Loucy (cell line): ENCODE measurements at regions not wholly inside any gene's neighbourhood (a gene's known extent, or its start where the extent isn't known, plus 50 kb on each side); places are given as distances from the start of the nearest gene placed in this dataset.

Experiments
- H2AFZ ChIP-seq: fragments of 200-600 bp; sonication (generic); 2 replicates; pipeline ENCODE4 v1.6.0; 2016; ENCODE audit warnings: antibody characterized with exemption, mild to moderate bottlenecking, low read length, moderate library complexity
- H3F3A ChIP-seq: fragments of 200-600 bp; 2 replicates; pipeline ENCODE4 v1.6.0; 2016; ENCODE audit warnings: antibody characterized with exemption, low read depth, mild to moderate bottlenecking
- H3K27me3 ChIP-seq: fragments of 200-600 bp; sonication (generic); 2 replicates; pipeline ENCODE4 v1.6.1; 2014; ENCODE audit warnings: low read length, mild to moderate bottlenecking; ENCODE audit not compliant: insufficient read depth, poor library complexity, severe bottlenecking
- H3K36me3 ChIP-seq: fragments of 200-600 bp; sonication (generic); 2 replicates; pipeline ENCODE4 v1.6.1; 2016; ENCODE audit warnings: low read length; ENCODE audit not compliant: insufficient read depth
- H3K4me1 ChIP-seq: fragments of 200-600 bp; sonication (generic); 2 replicates; pipeline ENCODE4 v1.5.1; 2014; ENCODE audit warnings: low read length, mild to moderate bottlenecking; ENCODE audit not compliant: insufficient read depth, poor library complexity, severe bottlenecking
- H3K4me2 ChIP-seq: fragments of 200-600 bp; sonication (generic); 2 replicates; pipeline ENCODE4 v1.6.0; 2014; ENCODE audit warnings: antibody characterized with exemption, low read length, low read depth, mild to moderate bottlenecking; ENCODE audit not compliant: poor library complexity, severe bottlenecking
- H3K4me3 ChIP-seq: fragments of 200-600 bp; sonication (generic); 2 replicates; pipeline ENCODE4 v1.5.1; 2014; ENCODE audit warnings: low read length, mild to moderate bottlenecking, mixed read lengths; ENCODE audit not compliant: poor library complexity, severe bottlenecking
- H3K79me2 ChIP-seq: fragments of 200-600 bp; sonication (generic); 2 replicates; pipeline ENCODE4 v1.6.1; 2014; ENCODE audit warnings: low read length; ENCODE audit not compliant: insufficient read depth
- H3K9ac ChIP-seq: fragments of 200-600 bp; sonication (generic); 2 replicates; pipeline ENCODE4 v1.6.0; 2014; ENCODE audit warnings: mild to moderate bottlenecking, low read depth, low read length, moderate library complexity; ENCODE audit not compliant: poor library complexity, severe bottlenecking
- H3K9me2 ChIP-seq: fragments of 200-600 bp; sonication (generic); replicated peaks from 2 replicates; pipeline ENCODE4 v1.6.1; 2016; ENCODE audit warnings: low read depth, low read length, mixed read lengths
- H3K9me3 ChIP-seq: fragments of 200-600 bp; sonication (generic); 2 replicates; pipeline ENCODE4 v1.6.1; 2014; ENCODE audit warnings: mild to moderate bottlenecking, antibody characterized with exemption, low read length, low read depth; ENCODE audit not compliant: insufficient read depth
- H4K20me1 ChIP-seq: fragments of 200-600 bp; sonication (generic); 2 replicates; pipeline ENCODE4 v1.6.0; 2014; ENCODE audit warnings: antibody characterized with exemption, low read length, mild to moderate bottlenecking; ENCODE audit not compliant: insufficient read depth, poor library complexity, severe bottlenecking
- EZH2phosphoT487 ChIP-seq: fragments of 200-600 bp; IDR thresholded peaks from 2 replicates; pipeline ENCODE4 v1.6.1; 2018; ENCODE audit warnings: antibody characterized with exemption, mild to moderate bottlenecking, moderate library complexity, borderline replicate concordance
- TF ChIP-seq, protein P1 (sequence below): fragments of 200-600 bp; sonication (generic); conservative IDR thresholded peaks from 2 replicates; pipeline ENCODE4 v1.5.1; 2014; ENCODE audit warnings: mild to moderate bottlenecking, antibody characterized with exemption, low read length

- Histone ChIP-seq H3K36me3 (no peaks in the 10 kb centered on the region), H3K9ac (no peak overlapping the region), H3K9me3 (no peaks in the 10 kb centered on the region), H3K27me3 (no peaks in the 10 kb centered on the region), H4K20me1 (no peaks in the 10 kb centered on the region), H3F3A (no peaks in the 10 kb centered on the region), H3K9me2 (no peaks in the 10 kb centered on the region), H2AFZ (no peak overlapping the region), H3K4me3 (no peak overlapping the region), H3K79me2 (no peaks in the 10 kb centered on the region), H3K4me1 (no peaks in the 10 kb centered on the region), H3K4me2 (no peak overlapping the region)
- no peak for TF ChIP-seq EZH2phosphoT487
- TF ChIP-seq, protein P1, sequence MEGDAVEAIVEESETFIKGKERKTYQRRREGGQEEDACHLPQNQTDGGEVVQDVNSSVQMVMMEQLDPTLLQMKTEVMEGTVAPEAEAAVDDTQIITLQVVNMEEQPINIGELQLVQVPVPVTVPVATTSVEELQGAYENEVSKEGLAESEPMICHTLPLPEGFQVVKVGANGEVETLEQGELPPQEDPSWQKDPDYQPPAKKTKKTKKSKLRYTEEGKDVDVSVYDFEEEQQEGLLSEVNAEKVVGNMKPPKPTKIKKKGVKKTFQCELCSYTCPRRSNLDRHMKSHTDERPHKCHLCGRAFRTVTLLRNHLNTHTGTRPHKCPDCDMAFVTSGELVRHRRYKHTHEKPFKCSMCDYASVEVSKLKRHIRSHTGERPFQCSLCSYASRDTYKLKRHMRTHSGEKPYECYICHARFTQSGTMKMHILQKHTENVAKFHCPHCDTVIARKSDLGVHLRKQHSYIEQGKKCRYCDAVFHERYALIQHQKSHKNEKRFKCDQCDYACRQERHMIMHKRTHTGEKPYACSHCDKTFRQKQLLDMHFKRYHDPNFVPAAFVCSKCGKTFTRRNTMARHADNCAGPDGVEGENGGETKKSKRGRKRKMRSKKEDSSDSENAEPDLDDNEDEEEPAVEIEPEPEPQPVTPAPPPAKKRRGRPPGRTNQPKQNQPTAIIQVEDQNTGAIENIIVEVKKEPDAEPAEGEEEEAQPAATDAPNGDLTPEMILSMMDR, result no peak
Measured at GRCh38 chr10:120392245-120392644, 64.8 kb upstream of the PLPP4 start.

- Histone ChIP-seq H3K4me2 (no peak overlapping the region), H4K20me1 (no peaks in the 10 kb centered on the region), H3K79me2 (no peaks in the 10 kb centered on the region), H3K4me3 (no peak overlapping the region), H3K4me1 (no peaks in the 10 kb centered on the region), H3K36me3 (no peaks in the 10 kb centered on the region), H3K9me3 (no peaks in the 10 kb centered on the region), H2AFZ (no peak overlapping the region), H3K9me2 (no peaks in the 10 kb centered on the region), H3K27me3 (no peaks in the 10 kb centered on the region), H3K9ac (no peak overlapping the region), H3F3A (no peaks in the 10 kb centered on the region)
- TF ChIP-seq, protein P1, result no peak
Measured at GRCh38 chr10:120392671-120393079, 64.4 kb upstream of the PLPP4 start.

- no peaks in the 10 kb centered on the region for H3K27me3 ChIP-seq
- no peak overlapping the region for H3K9ac ChIP-seq
- H3K9me2 ChIP-seq, result no peaks in the 10 kb centered on the region
- H3K36me3 ChIP-seq, result no peaks in the 10 kb centered on the region
- no peaks in the 10 kb centered on the region for H3K9me3 ChIP-seq
- H3K4me1 ChIP-seq, result no peaks in the 10 kb centered on the region
- no peak overlapping the region for H3K4me3 ChIP-seq
- H3K4me2 ChIP-seq, result no peak overlapping the region
- TF ChIP-seq, protein P1, result no peak
- TF ChIP-seq EZH2phosphoT487, result no peak
- no peaks in the 10 kb centered on the region for H4K20me1 ChIP-seq
- H2AFZ ChIP-seq, result no peak overlapping the region
- H3F3A ChIP-seq, result no peaks in the 10 kb centered on the region
- H3K79me2 ChIP-seq, result no peaks in the 10 kb centered on the region
Measured at GRCh38 chr10:120394446-120394845, 62.6 kb upstream of the PLPP4 start.
